ENCODE measurements at regions not wholly inside any gene's neighbourhood (a gene's known extent, or its start where the extent isn't known, plus 50 kb on each side); places are given as distances from the start of the nearest gene placed in this dataset.
"Not testable (repeated sequence)": the region's sequence is repeated elsewhere in the genome, so short reads cannot be mapped to it uniquely, and the experiment has no call there.

DNA sequence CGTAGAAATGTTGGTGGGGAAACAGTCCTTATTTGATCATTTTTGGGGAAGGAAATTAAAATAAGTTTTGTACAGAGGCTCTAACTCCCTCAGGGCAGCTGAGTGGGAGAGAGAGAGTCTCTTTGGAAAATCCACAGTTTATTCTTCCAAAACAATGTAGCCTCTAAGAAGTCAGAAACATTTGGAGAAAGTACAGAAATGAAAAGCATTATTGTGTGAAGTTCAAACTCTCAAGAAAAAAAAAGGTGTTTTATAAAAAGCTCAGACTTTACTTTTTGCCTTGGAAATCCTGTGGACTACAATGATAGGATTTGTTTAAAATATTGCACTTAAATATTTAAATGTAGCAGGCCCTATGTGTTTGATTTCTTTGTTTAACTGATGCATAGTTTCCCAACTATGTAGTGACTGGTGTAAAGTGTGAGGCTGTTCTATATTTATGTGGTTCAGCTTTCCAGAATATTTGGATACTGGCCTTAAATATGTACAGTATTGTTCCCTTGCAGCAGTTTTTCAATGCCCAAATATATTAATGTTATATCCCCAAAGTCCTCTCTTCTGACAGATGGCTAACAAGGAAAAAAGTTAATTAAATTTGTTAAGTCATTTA lies 82.0 kb upstream of the OTOGL start:
- no peak for FAIRE-seq
- TF ChIP-seq, protein P1, sequence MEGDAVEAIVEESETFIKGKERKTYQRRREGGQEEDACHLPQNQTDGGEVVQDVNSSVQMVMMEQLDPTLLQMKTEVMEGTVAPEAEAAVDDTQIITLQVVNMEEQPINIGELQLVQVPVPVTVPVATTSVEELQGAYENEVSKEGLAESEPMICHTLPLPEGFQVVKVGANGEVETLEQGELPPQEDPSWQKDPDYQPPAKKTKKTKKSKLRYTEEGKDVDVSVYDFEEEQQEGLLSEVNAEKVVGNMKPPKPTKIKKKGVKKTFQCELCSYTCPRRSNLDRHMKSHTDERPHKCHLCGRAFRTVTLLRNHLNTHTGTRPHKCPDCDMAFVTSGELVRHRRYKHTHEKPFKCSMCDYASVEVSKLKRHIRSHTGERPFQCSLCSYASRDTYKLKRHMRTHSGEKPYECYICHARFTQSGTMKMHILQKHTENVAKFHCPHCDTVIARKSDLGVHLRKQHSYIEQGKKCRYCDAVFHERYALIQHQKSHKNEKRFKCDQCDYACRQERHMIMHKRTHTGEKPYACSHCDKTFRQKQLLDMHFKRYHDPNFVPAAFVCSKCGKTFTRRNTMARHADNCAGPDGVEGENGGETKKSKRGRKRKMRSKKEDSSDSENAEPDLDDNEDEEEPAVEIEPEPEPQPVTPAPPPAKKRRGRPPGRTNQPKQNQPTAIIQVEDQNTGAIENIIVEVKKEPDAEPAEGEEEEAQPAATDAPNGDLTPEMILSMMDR (IDR thresholded peaks at IDR 0.05; ENCODE audit: insufficient read depth, low read length, severe bottlenecking), result no peak

GRCh38 chr12:80016684-80017083 lies 81.8 kb upstream of the PPP1R12A start:
- Histone ChIP-seq H3K4me3 (ENCODE audit: low read depth, low read length) (no peak overlapping the region), H3K36me3 (ENCODE audit: control insufficient read depth, insufficient read depth, low read length) (no peaks in the 10 kb centered on the region), H3K27me3 (ENCODE audit: control insufficient read depth, insufficient read depth, low read length) (no peaks in the 10 kb centered on the region)
- FAIRE-seq, result no peak
- no peak for DNase-seq (ENCODE audit: low read depth)
- TF ChIP-seq, protein P1 (IDR thresholded peaks at IDR 0.05; ENCODE audit: insufficient read depth, low read length, severe bottlenecking), result no peak

More for the DNA sequence above, 82.0 kb upstream of the OTOGL start:
- Histone ChIP-seq H3K36me3 (ENCODE audit: control insufficient read depth, insufficient read depth, low read length) (no peaks in the 10 kb centered on the region), H3K27me3 (ENCODE audit: control insufficient read depth, insufficient read depth, low read length) (no peaks in the 10 kb centered on the region), H3K4me3 (ENCODE audit: low read depth, low read length) (no peak overlapping the region)
- no peak for DNase-seq (ENCODE audit: low read depth)

- no peak for FAIRE-seq
- no peaks in the 10 kb centered on the region for H3K27me3 ChIP-seq (ENCODE audit: control insufficient read depth, insufficient read depth, low read length)
- H3K4me3 ChIP-seq (ENCODE audit: low read depth, low read length), result no peak overlapping the region
- DNase-seq (ENCODE audit: low read depth), result no peak
- no peaks in the 10 kb centered on the region for H3K36me3 ChIP-seq (ENCODE audit: control insufficient read depth, insufficient read depth, low read length)
- TF ChIP-seq, protein P1 (IDR thresholded peaks at IDR 0.05; ENCODE audit: insufficient read depth, low read length, severe bottlenecking), result no peak
Observed at GRCh38 chr12:80015660-80016059, 80.8 kb upstream of the PPP1R12A start.

DNA sequence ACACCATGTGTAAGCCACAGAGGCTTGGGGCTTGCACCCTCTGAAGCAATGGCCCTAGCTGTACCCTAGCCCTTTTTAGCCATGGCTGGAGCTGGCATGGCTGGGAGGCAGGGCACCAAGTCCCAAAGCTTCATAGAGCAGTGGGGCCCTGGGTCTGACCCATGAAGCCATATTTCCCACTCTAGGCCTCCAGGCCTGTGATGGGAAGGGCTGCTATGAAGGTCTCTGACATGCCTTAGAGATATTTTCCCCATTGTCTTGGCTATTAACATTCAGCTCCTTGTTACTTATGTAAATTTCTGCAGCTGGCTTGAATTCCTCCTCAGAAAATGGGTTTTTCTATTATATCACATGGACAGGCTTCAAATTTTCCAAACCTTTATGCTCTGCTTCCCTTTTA lies 68.8 kb upstream of the PPP1R12A start:
- not testable (repeated sequence) for H3K36me3 ChIP-seq (ENCODE audit: control insufficient read depth, insufficient read depth, low read length); DNase-seq (ENCODE audit: low read depth); H3K27me3 ChIP-seq (ENCODE audit: control insufficient read depth, insufficient read depth, low read length); FAIRE-seq; H3K4me3 ChIP-seq (ENCODE audit: low read depth, low read length)

GRCh38 chr12:80001562-80001961 lies 66.7 kb upstream of the PPP1R12A start:
- Histone ChIP-seq H3K36me3 (ENCODE audit: control insufficient read depth, insufficient read depth, low read length) (no peaks in the 10 kb centered on the region), H3K4me3 (ENCODE audit: low read depth, low read length) (no peak overlapping the region), H3K27me3 (ENCODE audit: control insufficient read depth, insufficient read depth, low read length) (no peaks in the 10 kb centered on the region)
- DNase-seq (ENCODE audit: low read depth) (peak; percentile 45), FAIRE-seq (no peak)
- TF ChIP-seq, protein P1 (IDR thresholded peaks at IDR 0.05; ENCODE audit: insufficient read depth, low read length, severe bottlenecking), result no peak

- DNase-seq (ENCODE audit: low read depth) (peak; percentile 15), FAIRE-seq (no peak)
- TF ChIP-seq, protein P1 (IDR thresholded peaks at IDR 0.05; ENCODE audit: insufficient read depth, low read length, severe bottlenecking), result no peak
- Histone ChIP-seq H3K27me3 (ENCODE audit: control insufficient read depth, insufficient read depth, low read length) (no peaks in the 10 kb centered on the region), H3K36me3 (ENCODE audit: control insufficient read depth, insufficient read depth, low read length) (no peaks in the 10 kb centered on the region), H3K4me3 (ENCODE audit: low read depth, low read length) (no peak overlapping the region)
Observed at GRCh38 chr12:80000831-80001230, 65.9 kb upstream of the PPP1R12A start.

All from bronchial epithelial cell (primary cell).